HEK293 (cell line): ENCODE measurements at regions not wholly inside any gene's neighbourhood (a gene's known extent, or its start where the extent isn't known, plus 50 kb on each side); places are given as distances from the start of the nearest gene placed in this dataset.

ENCODE experiments used
- CTCF ChIA-PET: fragments of 350-600 bp; formaldehyde crosslinking; extraction: SDS; loops from one replicate; lab custom pipeline; 2021; ENCODE audit warnings: antibody characterized with exemption; lab: Yijun Ruan, JAX
- POLR2A ChIA-PET: fragments of 300-600 bp; formaldehyde crosslinking; extraction: SDS; loops from one replicate; lab custom pipeline; 2020; ENCODE audit warnings: antibody characterized with exemption, inconsistent platforms; lab: Yijun Ruan, JAX
- H3K27ac ChIP-seq: fragments of 200-500 bp; sonication (Bioruptor generic); 2 replicates; pipeline ENCODE4 v1.5.1; 2014; ENCODE audit warnings: low read depth, low read length, control low read depth, inconsistent platforms; ENCODE audit errors: extremely low read depth
- H3K36me3 ChIP-seq, 2 experiments: fragments of 200-500 bp in 1 of 2; sonication (Bioruptor generic) in 1 of 2; 1 replicate in 1 of 2; 2 replicates in 1 of 2; pipeline ENCODE4 v1.5.1; 2014 to 2017; ENCODE audit warnings: inconsistent platforms in 2 of 2, low read length in 2 of 2; ENCODE audit not compliant: control insufficient read depth in 2 of 2, insufficient read depth in 1 of 2
- H3K4me1 ChIP-seq: fragments of 200-500 bp; sonication (Bioruptor generic); 2 replicates; pipeline ENCODE4 v1.5.1; 2014; ENCODE audit warnings: mild to moderate bottlenecking, low read length, inconsistent platforms; ENCODE audit not compliant: control insufficient read depth, insufficient read depth
- H3K4me3 ChIP-seq: 2 replicates; pipeline ENCODE4 v1.5.1; 2011; ENCODE audit warnings: low read depth, mild to moderate bottlenecking, control low read depth, low read length, moderate library complexity
- H3K9me3 ChIP-seq: fragments of 200-500 bp; sonication (Bioruptor generic); 2 replicates; pipeline ENCODE4 v1.5.1; 2014; ENCODE audit warnings: low read depth, low read length, inconsistent platforms; ENCODE audit not compliant: control insufficient read depth, insufficient read depth
- GLI2 ChIP-seq: fragments of 450-650 bp; formaldehyde crosslinking; IDR thresholded peaks from 2 replicates; pipeline ENCODE4; 2017; ENCODE audit warnings: missing biosample characterization, missing genetic modification characterization, low read depth, borderline replicate concordance
- HOXC10 ChIP-seq: sonication (generic); formaldehyde crosslinking; IDR thresholded peaks from 2 replicates; pipeline ENCODE4 v1.8.1; 2023; ENCODE audit warnings: mild to moderate bottlenecking, missing genetic modification reagents
- HOXD13 ChIP-seq: sonication (generic); formaldehyde crosslinking; IDR thresholded peaks from 2 replicates; pipeline ENCODE4 v1.8.0; 2022; ENCODE audit warnings: missing genetic modification reagents, borderline replicate concordance
- REPIN1 ChIP-seq: fragments of 450-650 bp; formaldehyde crosslinking; IDR thresholded peaks from 2 replicates; pipeline ENCODE4 v1.5.1; 2017; ENCODE audit warnings: missing biosample characterization, missing genetic modification characterization, low read depth
- ZFP69B ChIP-seq: fragments of 450-650 bp; formaldehyde crosslinking; IDR thresholded peaks from 2 replicates; pipeline ENCODE4 v1.5.1; 2016; ENCODE audit warnings: missing biosample characterization, missing genetic modification characterization
- ZNF175 ChIP-seq: fragments of 450-650 bp; formaldehyde crosslinking; IDR thresholded peaks from 2 replicates; pipeline ENCODE4 v1.5.1; 2016; ENCODE audit warnings: missing biosample characterization, missing genetic modification characterization
- ZNF19 ChIP-seq: fragments of 450-650 bp; formaldehyde crosslinking; IDR thresholded peaks from 2 replicates; pipeline ENCODE4; 2016; ENCODE audit warnings: missing biosample characterization, missing genetic modification characterization, low read depth
- ZNF2 ChIP-seq: fragments of 450-650 bp; formaldehyde crosslinking; IDR thresholded peaks from 2 replicates; pipeline ENCODE4 v1.5.1; 2016; ENCODE audit warnings: missing biosample characterization, missing genetic modification characterization
- ZNF248 ChIP-seq: fragments of 450-650 bp; formaldehyde crosslinking; IDR thresholded peaks from 2 replicates; pipeline ENCODE4 v1.5.1; 2017; ENCODE audit warnings: missing biosample characterization, missing genetic modification characterization
- ZNF433 ChIP-seq: fragments of 450-650 bp; formaldehyde crosslinking; IDR thresholded peaks from 2 replicates; pipeline ENCODE4 v1.5.1; 2016; ENCODE audit warnings: missing biosample characterization, missing genetic modification characterization, low read depth
- ZNF558 ChIP-seq: fragments of 450-650 bp; formaldehyde crosslinking; IDR thresholded peaks from 2 replicates; pipeline ENCODE4 v1.5.1; 2016; ENCODE audit warnings: missing biosample characterization, missing genetic modification characterization
- ZNF585B ChIP-seq: fragments of 450-650 bp; formaldehyde crosslinking; IDR thresholded peaks from 2 replicates; pipeline ENCODE4 v1.5.1; 2016; ENCODE audit warnings: missing biosample characterization, missing genetic modification characterization
- ZNF623 ChIP-seq: fragments of 450-650 bp; formaldehyde crosslinking; IDR thresholded peaks from 2 replicates; pipeline ENCODE4 v1.5.1; 2016; ENCODE audit warnings: missing biosample characterization, missing genetic modification characterization
- ZNF670 ChIP-seq: fragments of 450-650 bp; formaldehyde crosslinking; IDR thresholded peaks from 2 replicates; pipeline ENCODE4 v1.5.1; 2016; ENCODE audit warnings: missing biosample characterization, missing genetic modification characterization, low read depth
- ZNF785 ChIP-seq: fragments of 450-650 bp; formaldehyde crosslinking; IDR thresholded peaks from 2 replicates; pipeline ENCODE4 v1.5.1; 2016; ENCODE audit warnings: missing biosample characterization, missing genetic modification characterization
- ZNF792 ChIP-seq: fragments of 450-650 bp; formaldehyde crosslinking; IDR thresholded peaks from 2 replicates; pipeline ENCODE4 v1.5.1; 2016; ENCODE audit warnings: missing biosample characterization, missing genetic modification characterization
- ZNF837 ChIP-seq: fragments of 450-650 bp; formaldehyde crosslinking; IDR thresholded peaks from 2 replicates; pipeline ENCODE4 v1.5.1; 2016; ENCODE audit warnings: missing biosample characterization, missing genetic modification characterization
- TF ChIP-seq, protein P1 (sequence below): fragments of 450-650 bp; formaldehyde crosslinking; IDR thresholded peaks from 2 replicates; pipeline ENCODE4 v1.5.1; 2017; ENCODE audit warnings: missing biosample characterization, missing genetic modification characterization
- TF ChIP-seq, protein P2 (sequence below): fragments of 450-650 bp; formaldehyde crosslinking; IDR thresholded peaks from 2 replicates; pipeline ENCODE4 v1.5.1; 2016; ENCODE audit warnings: missing biosample characterization, missing genetic modification characterization
- TF ChIP-seq, protein P3 (sequence below): fragments of 450-650 bp; formaldehyde crosslinking; IDR thresholded peaks from 2 replicates; pipeline ENCODE4 v1.5.1; 2016; ENCODE audit warnings: missing biosample characterization, missing genetic modification characterization
- TF ChIP-seq, protein P4 (sequence below): fragments of 450-650 bp; formaldehyde crosslinking; IDR thresholded peaks from 2 replicates; pipeline ENCODE4 v1.5.1; 2017; ENCODE audit warnings: missing biosample characterization, missing genetic modification characterization
- TF ChIP-seq, protein P5 (sequence below): fragments of 450-650 bp; formaldehyde crosslinking; IDR thresholded peaks from 2 replicates; pipeline ENCODE4 v1.5.1; 2016; ENCODE audit warnings: missing biosample characterization, missing genetic modification characterization
- TF ChIP-seq, protein P6 (sequence below): fragments of 450-650 bp; formaldehyde crosslinking; IDR thresholded peaks from 2 replicates; pipeline ENCODE4 v1.5.1; 2016; ENCODE audit warnings: missing biosample characterization, missing genetic modification characterization, low read depth

DNA sequence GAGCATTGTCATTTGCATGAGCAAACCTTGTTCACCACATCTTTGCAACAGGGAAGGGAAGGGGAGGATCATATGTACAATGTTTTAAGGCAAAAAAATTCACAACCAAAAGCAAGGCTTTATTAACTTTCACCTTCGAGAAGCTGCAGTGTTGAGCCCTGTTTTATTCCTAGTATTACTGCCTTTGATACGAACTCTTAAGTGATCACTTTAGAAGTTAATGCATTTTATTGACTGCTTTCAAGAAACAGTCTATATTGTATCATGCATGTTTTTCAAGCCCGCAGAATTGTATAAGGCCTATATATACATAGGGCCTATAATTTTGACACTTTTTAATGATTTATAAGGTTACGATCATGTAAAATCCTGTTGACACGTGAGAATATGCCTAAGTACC lies 117.5 kb upstream of the VPREB1 start:
- no peaks in the 10 kb centered on the region for H3K4me1 ChIP-seq
- ChIA-PET CTCF (interaction anchor here (1.3 to 3.4 kb wide), 3 partner anchors 16 to 75 kb away, joined by 5 to 17 read pairs (median 11); no protein-coding TSS in a partner anchor), POLR2A (no interaction called here)
- H3K4me3 ChIP-seq = no peak overlapping the region
- no peaks in the 10 kb centered on the region for H3K36me3 ChIP-seq
- TF ChIP-seq ZNF785 (no peak), ZNF792 (tag by site-specific recombination) (no peak), ZNF2 (tag by site-specific recombination) (no peak), REPIN1 (no peak), ZNF623 (no peak), ZNF585B (tag by site-specific recombination) (no peak), GLI2 (tag by site-specific recombination) (no peak), ZNF433 (tag by site-specific recombination) (no peak), HOXC10 (CRISPR knock-in tag) (no peak), ZNF837 (no peak), ZNF248 (no peak), ZNF670 (tag by site-specific recombination) (no peak), ZFP69B (tag by site-specific recombination) (no peak), HOXD13 (no peak), ZNF175 (tag by site-specific recombination) (no peak)
- TF ChIP-seq, protein P1, sequence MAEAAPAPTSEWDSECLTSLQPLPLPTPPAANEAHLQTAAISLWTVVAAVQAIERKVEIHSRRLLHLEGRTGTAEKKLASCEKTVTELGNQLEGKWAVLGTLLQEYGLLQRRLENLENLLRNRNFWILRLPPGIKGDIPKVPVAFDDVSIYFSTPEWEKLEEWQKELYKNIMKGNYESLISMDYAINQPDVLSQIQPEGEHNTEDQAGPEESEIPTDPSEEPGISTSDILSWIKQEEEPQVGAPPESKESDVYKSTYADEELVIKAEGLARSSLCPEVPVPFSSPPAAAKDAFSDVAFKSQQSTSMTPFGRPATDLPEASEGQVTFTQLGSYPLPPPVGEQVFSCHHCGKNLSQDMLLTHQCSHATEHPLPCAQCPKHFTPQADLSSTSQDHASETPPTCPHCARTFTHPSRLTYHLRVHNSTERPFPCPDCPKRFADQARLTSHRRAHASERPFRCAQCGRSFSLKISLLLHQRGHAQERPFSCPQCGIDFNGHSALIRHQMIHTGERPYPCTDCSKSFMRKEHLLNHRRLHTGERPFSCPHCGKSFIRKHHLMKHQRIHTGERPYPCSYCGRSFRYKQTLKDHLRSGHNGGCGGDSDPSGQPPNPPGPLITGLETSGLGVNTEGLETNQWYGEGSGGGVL (tag by site-specific recombination) = no peak
- TF ChIP-seq, protein P2, sequence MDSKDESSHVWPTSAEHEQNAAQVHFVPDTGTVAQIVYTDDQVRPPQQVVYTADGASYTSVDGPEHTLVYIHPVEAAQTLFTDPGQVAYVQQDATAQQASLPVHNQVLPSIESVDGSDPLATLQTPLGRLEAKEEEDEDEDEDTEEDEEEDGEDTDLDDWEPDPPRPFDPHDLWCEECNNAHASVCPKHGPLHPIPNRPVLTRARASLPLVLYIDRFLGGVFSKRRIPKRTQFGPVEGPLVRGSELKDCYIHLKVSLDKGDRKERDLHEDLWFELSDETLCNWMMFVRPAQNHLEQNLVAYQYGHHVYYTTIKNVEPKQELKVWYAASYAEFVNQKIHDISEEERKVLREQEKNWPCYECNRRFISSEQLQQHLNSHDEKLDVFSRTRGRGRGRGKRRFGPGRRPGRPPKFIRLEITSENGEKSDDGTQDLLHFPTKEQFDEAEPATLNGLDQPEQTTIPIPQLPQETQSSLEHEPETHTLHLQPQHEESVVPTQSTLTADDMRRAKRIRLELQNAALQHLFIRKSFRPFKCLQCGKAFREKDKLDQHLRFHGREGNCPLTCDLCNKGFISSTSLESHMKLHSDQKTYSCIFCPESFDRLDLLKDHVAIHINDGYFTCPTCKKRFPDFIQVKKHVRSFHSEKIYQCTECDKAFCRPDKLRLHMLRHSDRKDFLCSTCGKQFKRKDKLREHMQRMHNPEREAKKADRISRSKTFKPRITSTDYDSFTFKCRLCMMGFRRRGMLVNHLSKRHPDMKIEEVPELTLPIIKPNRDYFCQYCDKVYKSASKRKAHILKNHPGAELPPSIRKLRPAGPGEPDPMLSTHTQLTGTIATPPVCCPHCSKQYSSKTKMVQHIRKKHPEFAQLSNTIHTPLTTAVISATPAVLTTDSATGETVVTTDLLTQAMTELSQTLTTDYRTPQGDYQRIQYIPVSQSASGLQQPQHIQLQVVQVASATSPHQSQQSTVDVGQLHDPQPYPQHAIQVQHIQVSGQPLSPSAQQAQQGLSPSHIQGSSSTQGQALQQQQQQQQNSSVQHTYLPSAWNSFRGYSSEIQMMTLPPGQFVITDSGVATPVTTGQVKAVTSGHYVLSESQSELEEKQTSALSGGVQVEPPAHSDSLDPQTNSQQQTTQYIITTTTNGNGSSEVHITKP (tag by site-specific recombination) = no peak
- TF ChIP-seq, protein P3, sequence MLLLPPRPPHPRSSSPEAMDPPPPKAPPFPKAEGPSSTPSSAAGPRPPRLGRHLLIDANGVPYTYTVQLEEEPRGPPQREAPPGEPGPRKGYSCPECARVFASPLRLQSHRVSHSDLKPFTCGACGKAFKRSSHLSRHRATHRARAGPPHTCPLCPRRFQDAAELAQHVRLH (tag by site-specific recombination) = no peak
- no peak overlapping the region for H3K27ac ChIP-seq
- H3K9me3 ChIP-seq = no peaks in the 10 kb centered on the region

DNA sequence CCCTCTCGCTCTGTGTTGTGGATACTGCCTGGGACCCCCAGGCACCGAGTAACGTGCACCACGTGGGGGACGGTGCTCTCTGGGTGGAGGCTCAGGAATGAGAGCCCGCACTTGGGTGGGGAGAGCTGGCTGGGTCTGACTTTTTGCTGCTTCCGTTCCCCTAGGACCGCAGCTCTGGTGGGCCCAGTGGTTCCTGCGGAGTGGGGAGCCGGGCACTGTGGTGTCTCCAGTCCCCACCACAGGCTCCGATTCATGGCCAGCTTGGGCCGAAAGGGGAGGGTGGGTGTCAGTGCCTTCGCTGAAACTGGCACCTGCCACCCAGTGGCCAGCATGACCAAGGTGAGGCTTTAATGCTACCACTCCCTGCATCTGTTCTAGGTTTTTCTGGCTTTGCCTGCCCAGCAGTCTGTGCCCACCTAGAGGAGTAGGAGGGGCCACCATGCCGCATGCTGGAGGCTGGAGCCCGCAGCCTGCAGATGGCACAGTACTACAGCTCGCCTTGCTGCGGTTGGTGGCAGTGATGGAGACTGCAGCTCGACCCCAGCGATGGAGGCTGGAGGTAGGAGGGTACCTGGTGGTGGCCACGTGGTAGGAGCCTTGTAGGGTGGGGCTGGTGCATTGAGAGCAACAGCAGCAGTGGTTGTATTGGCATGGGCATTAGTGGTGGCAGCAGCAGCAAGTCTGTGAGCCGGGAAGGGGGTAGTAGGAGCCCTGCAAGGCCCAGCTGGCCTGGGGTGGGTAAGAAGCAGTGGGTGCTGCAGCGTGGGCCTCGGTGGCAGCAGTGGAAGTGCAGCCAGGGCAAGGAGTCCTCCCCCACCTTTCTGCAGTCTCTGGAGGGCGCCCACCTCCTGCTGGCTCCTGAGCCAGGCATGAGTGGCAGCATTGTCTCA lies 118.8 kb upstream of the VPREB1 start:
- no peaks in the 10 kb centered on the region for H3K36me3 ChIP-seq
- CTCF ChIA-PET = interaction anchor here (0.6 to 3.4 kb wide), 2 partner anchors 31 to 65 kb away, joined by 3 to 11 read pairs; no protein-coding TSS in a partner anchor
- H3K4me1 ChIP-seq = no peaks in the 10 kb centered on the region
- H3K4me3 ChIP-seq = no peak overlapping the region
- POLR2A ChIA-PET = no interaction called here
- no peak overlapping the region for H3K27ac ChIP-seq
- no peaks in the 10 kb centered on the region for H3K9me3 ChIP-seq
- TF ChIP-seq, protein P4, sequence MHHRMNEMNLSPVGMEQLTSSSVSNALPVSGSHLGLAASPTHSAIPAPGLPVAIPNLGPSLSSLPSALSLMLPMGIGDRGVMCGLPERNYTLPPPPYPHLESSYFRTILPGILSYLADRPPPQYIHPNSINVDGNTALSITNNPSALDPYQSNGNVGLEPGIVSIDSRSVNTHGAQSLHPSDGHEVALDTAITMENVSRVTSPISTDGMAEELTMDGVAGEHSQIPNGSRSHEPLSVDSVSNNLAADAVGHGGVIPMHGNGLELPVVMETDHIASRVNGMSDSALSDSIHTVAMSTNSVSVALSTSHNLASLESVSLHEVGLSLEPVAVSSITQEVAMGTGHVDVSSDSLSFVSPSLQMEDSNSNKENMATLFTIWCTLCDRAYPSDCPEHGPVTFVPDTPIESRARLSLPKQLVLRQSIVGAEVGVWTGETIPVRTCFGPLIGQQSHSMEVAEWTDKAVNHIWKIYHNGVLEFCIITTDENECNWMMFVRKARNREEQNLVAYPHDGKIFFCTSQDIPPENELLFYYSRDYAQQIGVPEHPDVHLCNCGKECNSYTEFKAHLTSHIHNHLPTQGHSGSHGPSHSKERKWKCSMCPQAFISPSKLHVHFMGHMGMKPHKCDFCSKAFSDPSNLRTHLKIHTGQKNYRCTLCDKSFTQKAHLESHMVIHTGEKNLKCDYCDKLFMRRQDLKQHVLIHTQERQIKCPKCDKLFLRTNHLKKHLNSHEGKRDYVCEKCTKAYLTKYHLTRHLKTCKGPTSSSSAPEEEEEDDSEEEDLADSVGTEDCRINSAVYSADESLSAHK (tag by site-specific recombination) = no peak
- TF ChIP-seq ZNF558 (tag by site-specific recombination) (no peak), ZNF175 (tag by site-specific recombination) (no peak), ZNF19 (tag by site-specific recombination) (no peak)
- TF ChIP-seq, protein P5, sequence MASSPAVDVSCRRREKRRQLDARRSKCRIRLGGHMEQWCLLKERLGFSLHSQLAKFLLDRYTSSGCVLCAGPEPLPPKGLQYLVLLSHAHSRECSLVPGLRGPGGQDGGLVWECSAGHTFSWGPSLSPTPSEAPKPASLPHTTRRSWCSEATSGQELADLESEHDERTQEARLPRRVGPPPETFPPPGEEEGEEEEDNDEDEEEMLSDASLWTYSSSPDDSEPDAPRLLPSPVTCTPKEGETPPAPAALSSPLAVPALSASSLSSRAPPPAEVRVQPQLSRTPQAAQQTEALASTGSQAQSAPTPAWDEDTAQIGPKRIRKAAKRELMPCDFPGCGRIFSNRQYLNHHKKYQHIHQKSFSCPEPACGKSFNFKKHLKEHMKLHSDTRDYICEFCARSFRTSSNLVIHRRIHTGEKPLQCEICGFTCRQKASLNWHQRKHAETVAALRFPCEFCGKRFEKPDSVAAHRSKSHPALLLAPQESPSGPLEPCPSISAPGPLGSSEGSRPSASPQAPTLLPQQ = no peak
- TF ChIP-seq, protein P6, sequence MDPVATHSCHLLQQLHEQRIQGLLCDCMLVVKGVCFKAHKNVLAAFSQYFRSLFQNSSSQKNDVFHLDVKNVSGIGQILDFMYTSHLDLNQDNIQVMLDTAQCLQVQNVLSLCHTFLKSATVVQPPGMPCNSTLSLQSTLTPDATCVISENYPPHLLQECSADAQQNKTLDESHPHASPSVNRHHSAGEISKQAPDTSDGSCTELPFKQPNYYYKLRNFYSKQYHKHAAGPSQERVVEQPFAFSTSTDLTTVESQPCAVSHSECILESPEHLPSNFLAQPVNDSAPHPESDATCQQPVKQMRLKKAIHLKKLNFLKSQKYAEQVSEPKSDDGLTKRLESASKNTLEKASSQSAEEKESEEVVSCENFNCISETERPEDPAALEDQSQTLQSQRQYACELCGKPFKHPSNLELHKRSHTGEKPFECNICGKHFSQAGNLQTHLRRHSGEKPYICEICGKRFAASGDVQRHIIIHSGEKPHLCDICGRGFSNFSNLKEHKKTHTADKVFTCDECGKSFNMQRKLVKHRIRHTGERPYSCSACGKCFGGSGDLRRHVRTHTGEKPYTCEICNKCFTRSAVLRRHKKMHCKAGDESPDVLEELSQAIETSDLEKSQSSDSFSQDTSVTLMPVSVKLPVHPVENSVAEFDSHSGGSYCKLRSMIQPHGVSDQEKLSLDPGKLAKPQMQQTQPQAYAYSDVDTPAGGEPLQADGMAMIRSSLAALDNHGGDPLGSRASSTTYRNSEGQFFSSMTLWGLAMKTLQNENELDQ (tag by site-specific recombination) = no peak
